GM12878 (cell line): ENCODE measurements at regions not wholly inside any gene's neighbourhood (a gene's known extent, or its start where the extent isn't known, plus 50 kb on each side); places are given as distances from the start of the nearest gene placed in this dataset.

Experiments
- ATAC-seq: fragments of 200-7000 bp; cut with Tn5 transposase; 3 replicates; pipeline ENCODE4 v1.9.1; 2020; ENCODE audit warnings: mild to moderate bottlenecking, moderate library complexity
- BruUV-seq: library from RNA; stranded (reverse); fragments of 400-500 nt; replicated peaks from 2 replicates; lab custom pipeline; 2021; lab: Mats Ljungman, UMichigan
- CTCF ChIA-PET: fragments of 300-600 bp; sonication (Branson Sonifier 250); formaldehyde crosslinking; extraction: SDS; loops from one replicate; lab custom pipeline; 2021; ENCODE audit warnings: inconsistent platforms; lab: Yijun Ruan, JAX
- POLR2A ChIA-PET: fragments of 350-600 bp; formaldehyde crosslinking; extraction: SDS; loops from one replicate; lab custom pipeline; 2021; ENCODE audit warnings: inconsistent platforms; lab: Charles Lee
- RAD21 ChIA-PET: fragments of 300-600 bp; sonication (Branson Sonifier 250); formaldehyde crosslinking; loops from one replicate; lab custom pipeline; 2023; ENCODE audit warnings: antibody characterized with exemption; ENCODE audit not compliant: unreplicated experiment; lab: Charles Lee
- SMC1A ChIA-PET: fragments of 300-600 bp; sonication (Branson Sonifier 250); formaldehyde crosslinking; loops from one replicate; lab custom pipeline; 2023; ENCODE audit not compliant: unreplicated experiment, uncharacterized antibody; lab: Charles Lee
- DNase-seq: peaks from one replicate; pipeline ENCODE4 v3.0.0-alpha.2; 2011; ENCODE audit warnings: low read depth, low spot score
- FAIRE-seq: peaks from 3 replicates; lab custom pipeline; 2011; peaks lifted over from hg19 to GRCh38; lab: Jason Lieb, UNC
- H2AFZ ChIP-seq: 2 replicates; pipeline ENCODE4 v1.6.0; 2011; ENCODE audit warnings: low read depth, low read length, control low read depth; ENCODE audit not compliant: control insufficient read depth
- H3K27ac ChIP-seq: 2 replicates; pipeline ENCODE4 v1.5.1; 2011; ENCODE audit warnings: control low read depth; ENCODE audit not compliant: control insufficient read depth, insufficient read depth
- H3K27me3 ChIP-seq, 2 experiments: replicated peaks in 1 of 2; 2 replicates each; pipeline versions ENCODE4 v1.6.0 to v1.6.1; 2011; ENCODE audit warnings: low read length in 1 of 2; ENCODE audit not compliant: control insufficient read depth in 2 of 2, insufficient read depth in 2 of 2
- H3K36me3 ChIP-seq, 2 experiments: 2 replicates each; pipeline ENCODE4 v1.5.1; 2011; ENCODE audit warnings: low read length in 1 of 2; ENCODE audit not compliant: control insufficient read depth in 2 of 2, insufficient read depth in 2 of 2
- H3K4me1 ChIP-seq: 2 replicates; pipeline ENCODE4 v1.6.1; 2011; ENCODE audit warnings: mild to moderate bottlenecking, low read length, moderate library complexity, mixed read lengths; ENCODE audit not compliant: control insufficient read depth, insufficient read depth
- H3K4me2 ChIP-seq: 2 replicates; pipeline ENCODE4 v1.6.0; 2011; ENCODE audit warnings: control low read depth; ENCODE audit not compliant: control insufficient read depth, insufficient read depth
- H3K4me3 ChIP-seq: fragments of 200-600 bp; sonication (generic); 2 replicates; pipeline ENCODE4 v1.5.1; 2016
- H3K79me2 ChIP-seq: 2 replicates; pipeline ENCODE4 v1.6.0; 2011; ENCODE audit warnings: low read length; ENCODE audit not compliant: control insufficient read depth, insufficient read depth
- H3K9ac ChIP-seq: 2 replicates; pipeline ENCODE4 v1.8.0; 2011; ENCODE audit warnings: low read length, control low read depth, mixed read lengths; ENCODE audit not compliant: control insufficient read depth, insufficient read depth
- H3K9me3 ChIP-seq: replicated peaks from 3 replicates; pipeline ENCODE4 v1.5.1; 2011; ENCODE audit warnings: mild to moderate bottlenecking, low read length; ENCODE audit not compliant: control insufficient read depth, insufficient read depth
- H4K20me1 ChIP-seq: 2 replicates; pipeline ENCODE4 v1.6.0; 2011; ENCODE audit not compliant: control insufficient read depth, insufficient read depth
- ESRRA ChIP-seq: IDR thresholded peaks from 2 replicates; pipeline ENCODE4 v1.6.1; 2012; ENCODE audit warnings: mild to moderate bottlenecking, low read length, improper control_type of control experiment
- KDM1A ChIP-seq: fragments of 200-600 bp; sonication (generic); IDR thresholded peaks from 2 replicates; pipeline ENCODE4 v1.6.1; 2016; ENCODE audit warnings: borderline replicate concordance
- KLF5 ChIP-seq: fragments of 450-650 bp; IDR thresholded peaks from 2 replicates; pipeline ENCODE4 v1.6.1; 2014; ENCODE audit warnings: mild to moderate bottlenecking; ENCODE audit not compliant: partially characterized antibody
- MXI1 ChIP-seq: fragments of 150-350 bp; IDR thresholded peaks from 2 replicates; pipeline ENCODE4 v1.6.1; 2011; ENCODE audit warnings: low read depth, mild to moderate bottlenecking, inconsistent platforms, low read length, improper control_type of control experiment
- SIX5 ChIP-seq: IDR thresholded peaks from 2 replicates; pipeline ENCODE4 v1.6.1; 2011; ENCODE audit warnings: mild to moderate bottlenecking, low read depth, low read length, moderate library complexity; ENCODE audit not compliant: severe bottlenecking
- TCF7 ChIP-seq: IDR thresholded peaks from 2 replicates; pipeline ENCODE4 v1.6.1; 2014; ENCODE audit warnings: antibody characterized with exemption, borderline replicate concordance
- WGBS: methylation state at CpG from one replicate; pipeline ENCODE4 v1.1.6; 2016; ENCODE audit warnings: low lambda C conversion rate; ENCODE audit not compliant: insufficient replicate concordance, insufficient coverage; ENCODE audit errors: missing lambda C conversion rate; 5-methylcytosine and 5-hydroxymethylcytosine counted together
- in situ Hi-C: fragments of 300-500 bp; cut with MboI; formaldehyde crosslinking; loops from 9 replicates; pipeline ENCODE4 v1.14.3; 2018; ENCODE audit warnings: mixed read lengths
- intact Hi-C: fragments of 100-400 bp; cut with micrococcal nuclease; formaldehyde crosslinking; loops from one replicate; pipeline ENCODE4 v1.14.2; 2022; ENCODE audit not compliant: unreplicated experiment
- TF ChIP-seq, protein P1 (sequence below): IDR thresholded peaks from 2 replicates; pipeline ENCODE4 v1.6.1; 2011; ENCODE audit warnings: mild to moderate bottlenecking, low read depth, low read length, moderate library complexity; ENCODE audit not compliant: insufficient replicate concordance
- TF ChIP-seq, protein P2 (sequence below): fragments of 450-650 bp; IDR thresholded peaks from 2 replicates; pipeline ENCODE4 v1.6.1; 2017; ENCODE audit warnings: mild to moderate bottlenecking, moderate library complexity

DNA sequence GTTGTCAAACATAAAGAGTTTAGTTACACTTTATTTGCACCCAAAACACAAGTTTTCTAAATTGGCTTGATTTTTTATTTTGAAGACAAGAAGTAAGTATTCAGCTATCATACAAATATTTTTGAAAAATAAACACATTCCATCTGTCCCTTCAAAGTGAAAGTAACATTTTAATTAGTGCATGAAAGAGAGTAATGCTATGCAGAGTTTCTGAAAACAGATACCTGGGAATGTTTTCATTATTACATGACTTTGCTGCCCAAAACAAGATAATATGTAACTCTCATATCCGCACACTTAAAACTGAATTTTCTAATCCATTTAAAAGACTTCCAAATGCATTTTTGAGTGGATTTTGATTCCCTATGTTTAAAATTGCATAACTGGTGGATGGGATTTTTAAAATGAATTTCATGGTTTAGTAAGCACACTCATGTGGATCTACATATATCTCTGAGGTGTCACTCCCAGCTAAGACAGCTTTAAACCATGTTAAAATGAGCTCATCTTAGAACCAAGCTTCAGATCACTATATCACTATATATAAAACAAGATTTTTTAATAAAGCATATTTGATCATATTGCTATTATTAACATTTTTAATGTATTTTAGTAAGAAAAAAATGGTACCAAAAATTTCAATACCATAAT is 127.5 kb downstream of the ATPSCKMT start:
- H3K9me3 ChIP-seq = no peaks in the 10 kb centered on the region
- ChIA-PET CTCF (interaction anchor here (1.1 kb wide), 1 partner anchor 12 kb away, joined by 3 read pairs; no protein-coding TSS in a partner anchor), SMC1A (no interaction called here), RAD21 (interaction anchor here (0.6 kb wide), 1 partner anchor 258 kb away, joined by 3 read pairs; no protein-coding TSS in a partner anchor), POLR2A (no interaction called here)
- no peak overlapping the region for H3K4me3 ChIP-seq
- H3K4me1 ChIP-seq = no peaks in the 10 kb centered on the region
- in situ Hi-C loops = no loop called here
- FAIRE-seq (no peak), DNase-seq (no peak), ATAC-seq (no peak)
- no peak overlapping the region for H3K27ac ChIP-seq
- 42% methylated on average over 1 of the region's 1 CpG for WGBS
- no peaks in the 10 kb centered on the region for H4K20me1 ChIP-seq
- no peak for TF ChIP-seq KLF5
- TF ChIP-seq, protein P1, sequence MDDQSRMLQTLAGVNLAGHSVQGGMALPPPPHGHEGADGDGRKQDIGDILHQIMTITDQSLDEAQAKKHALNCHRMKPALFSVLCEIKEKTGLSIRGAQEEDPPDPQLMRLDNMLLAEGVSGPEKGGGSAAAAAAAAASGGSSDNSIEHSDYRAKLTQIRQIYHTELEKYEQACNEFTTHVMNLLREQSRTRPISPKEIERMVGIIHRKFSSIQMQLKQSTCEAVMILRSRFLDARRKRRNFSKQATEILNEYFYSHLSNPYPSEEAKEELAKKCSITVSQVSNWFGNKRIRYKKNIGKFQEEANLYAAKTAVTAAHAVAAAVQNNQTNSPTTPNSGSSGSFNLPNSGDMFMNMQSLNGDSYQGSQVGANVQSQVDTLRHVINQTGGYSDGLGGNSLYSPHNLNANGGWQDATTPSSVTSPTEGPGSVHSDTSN = no peak
- TF ChIP-seq TCF7 = no peak
- no peak for TF ChIP-seq ESRRA
- H2AFZ ChIP-seq = no peak overlapping the region
- H3K9ac ChIP-seq = no peak overlapping the region
- no TSS peak for BruUV-seq
- H3K36me3 ChIP-seq = no peaks in the 10 kb centered on the region
- H3K79me2 ChIP-seq = no peaks in the 10 kb centered on the region
- intact Hi-C loops = no loop called here
- H3K4me2 ChIP-seq = no peak overlapping the region
- H3K27me3 ChIP-seq = no peaks in the 10 kb centered on the region

DNA sequence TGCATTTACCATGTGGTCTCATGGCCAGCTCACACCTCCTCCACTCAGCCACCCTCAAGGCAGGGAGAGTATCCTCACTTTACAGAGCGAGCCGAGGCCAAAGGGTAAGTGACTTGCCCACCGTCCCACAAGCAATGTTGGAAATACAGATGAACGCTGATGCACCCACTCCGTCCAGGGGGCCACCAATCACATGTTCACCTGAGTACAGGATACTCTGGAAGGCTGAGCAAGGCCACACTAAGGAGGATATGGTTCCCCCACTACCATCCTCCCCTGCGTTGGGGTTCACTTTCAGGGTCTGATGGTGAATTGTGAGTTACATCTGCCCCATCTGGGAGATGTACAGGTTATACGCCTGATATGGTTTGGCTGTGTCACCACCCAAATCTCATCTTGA is 128.8 kb downstream of the ATPSCKMT start:
- 59% methylated on average over 7 of the region's 7 CpGs for WGBS
- ATAC-seq (no peak), FAIRE-seq (no peak), DNase-seq (no peak)
- ChIA-PET SMC1A (no interaction called here), CTCF (no interaction called here), RAD21 (no interaction called here), POLR2A (no interaction called here)
- Histone ChIP-seq H3K36me3 (no peaks in the 10 kb centered on the region), H4K20me1 (no peaks in the 10 kb centered on the region), H3K79me2 (no peaks in the 10 kb centered on the region), H3K27me3 (no peaks in the 10 kb centered on the region), H3K4me3 (no peak overlapping the region), H2AFZ (no peak overlapping the region), H3K27ac (no peak overlapping the region), H3K9ac (no peak overlapping the region), H3K4me1 (no peaks in the 10 kb centered on the region), H3K9me3 (no peaks in the 10 kb centered on the region), H3K4me2 (no peak overlapping the region)
- in situ Hi-C loops (no loop called here), intact Hi-C loops (no loop called here)
- BruUV-seq = no TSS peak
- no peak for TF ChIP-seq MXI1
- TF ChIP-seq SIX5 = no peak
- TF ChIP-seq, protein P2, sequence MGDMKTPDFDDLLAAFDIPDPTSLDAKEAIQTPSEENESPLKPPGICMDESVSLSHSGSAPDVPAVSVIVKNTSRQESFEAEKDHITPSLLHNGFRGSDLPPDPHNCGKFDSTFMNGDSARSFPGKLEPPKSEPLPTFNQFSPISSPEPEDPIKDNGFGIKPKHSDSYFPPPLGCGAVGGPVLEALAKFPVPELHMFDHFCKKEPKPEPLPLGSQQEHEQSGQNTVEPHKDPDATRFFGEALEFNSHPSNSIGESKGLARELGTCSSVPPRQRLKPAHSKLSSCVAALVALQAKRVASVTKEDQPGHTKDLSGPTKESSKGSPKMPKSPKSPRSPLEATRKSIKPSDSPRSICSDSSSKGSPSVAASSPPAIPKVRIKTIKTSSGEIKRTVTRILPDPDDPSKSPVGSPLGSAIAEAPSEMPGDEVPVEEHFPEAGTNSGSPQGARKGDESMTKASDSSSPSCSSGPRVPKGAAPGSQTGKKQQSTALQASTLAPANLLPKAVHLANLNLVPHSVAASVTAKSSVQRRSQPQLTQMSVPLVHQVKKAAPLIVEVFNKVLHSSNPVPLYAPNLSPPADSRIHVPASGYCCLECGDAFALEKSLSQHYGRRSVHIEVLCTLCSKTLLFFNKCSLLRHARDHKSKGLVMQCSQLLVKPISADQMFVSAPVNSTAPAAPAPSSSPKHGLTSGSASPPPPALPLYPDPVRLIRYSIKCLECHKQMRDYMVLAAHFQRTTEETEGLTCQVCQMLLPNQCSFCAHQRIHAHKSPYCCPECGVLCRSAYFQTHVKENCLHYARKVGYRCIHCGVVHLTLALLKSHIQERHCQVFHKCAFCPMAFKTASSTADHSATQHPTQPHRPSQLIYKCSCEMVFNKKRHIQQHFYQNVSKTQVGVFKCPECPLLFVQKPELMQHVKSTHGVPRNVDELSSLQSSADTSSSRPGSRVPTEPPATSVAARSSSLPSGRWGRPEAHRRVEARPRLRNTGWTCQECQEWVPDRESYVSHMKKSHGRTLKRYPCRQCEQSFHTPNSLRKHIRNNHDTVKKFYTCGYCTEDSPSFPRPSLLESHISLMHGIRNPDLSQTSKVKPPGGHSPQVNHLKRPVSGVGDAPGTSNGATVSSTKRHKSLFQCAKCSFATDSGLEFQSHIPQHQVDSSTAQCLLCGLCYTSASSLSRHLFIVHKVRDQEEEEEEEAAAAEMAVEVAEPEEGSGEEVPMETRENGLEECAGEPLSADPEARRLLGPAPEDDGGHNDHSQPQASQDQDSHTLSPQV = no peak
- TF ChIP-seq KDM1A = no peak
